DMS114 treated with DMSO at 0.1 percent for 48 hours (cell line): ENCODE measurements at regions not wholly inside any gene's neighbourhood (a gene's known extent, or its start where the extent isn't known, plus 50 kb on each side); places are given as distances from the start of the nearest gene placed in this dataset.
"Not testable (repeated sequence)": the region's sequence is repeated elsewhere in the genome, so short reads cannot be mapped to it uniquely, and the experiment has no call there.

Source experiments
- DNase-seq: peaks from one replicate; lab custom pipeline; 2025; ENCODE audit not compliant: unreplicated experiment; lab: John Stamatoyannopoulos, UW

DNA sequence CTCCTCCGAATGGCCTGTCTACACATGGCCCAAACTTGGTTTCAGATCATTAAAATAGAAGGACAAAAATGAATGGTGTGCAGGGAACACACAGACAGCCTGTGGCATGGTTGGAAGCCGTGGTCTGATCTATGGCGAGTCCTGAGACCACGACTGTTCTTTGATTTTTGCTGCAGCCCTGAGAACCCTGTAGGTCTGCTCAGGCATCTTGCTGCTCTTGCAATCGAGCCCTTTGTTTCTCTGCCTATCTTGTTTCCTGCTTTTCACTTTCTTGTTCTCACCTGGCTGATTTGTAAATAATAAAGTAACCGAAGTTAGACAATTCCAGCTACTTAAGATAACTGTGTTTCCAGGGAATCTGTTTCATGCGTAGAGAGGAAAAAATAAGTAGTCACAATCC lies 54.1 kb upstream of the NBPF9 start:
- DNase-seq, result not testable (repeated sequence)

DNA sequence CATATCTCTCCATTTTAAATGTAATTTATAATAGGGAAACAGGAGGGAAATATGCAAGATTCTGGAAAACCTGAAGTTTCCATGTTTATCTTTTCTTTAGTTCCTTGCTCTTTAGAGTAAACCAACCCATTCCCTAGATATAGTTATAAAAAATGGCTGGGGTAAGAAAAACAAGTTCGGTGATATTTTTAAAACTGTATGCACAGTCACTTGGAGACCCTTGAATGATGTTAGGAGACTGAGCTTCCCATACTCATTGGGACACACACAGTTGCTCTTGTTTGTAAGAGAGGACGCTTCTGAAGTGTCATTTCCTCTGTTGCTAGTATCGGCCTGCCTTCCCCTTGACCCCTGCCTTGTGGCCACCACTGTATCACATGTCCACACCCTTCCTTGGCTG lies 55.0 kb upstream of the NBPF9 start:
- not testable (repeated sequence) for DNase-seq

DNA sequence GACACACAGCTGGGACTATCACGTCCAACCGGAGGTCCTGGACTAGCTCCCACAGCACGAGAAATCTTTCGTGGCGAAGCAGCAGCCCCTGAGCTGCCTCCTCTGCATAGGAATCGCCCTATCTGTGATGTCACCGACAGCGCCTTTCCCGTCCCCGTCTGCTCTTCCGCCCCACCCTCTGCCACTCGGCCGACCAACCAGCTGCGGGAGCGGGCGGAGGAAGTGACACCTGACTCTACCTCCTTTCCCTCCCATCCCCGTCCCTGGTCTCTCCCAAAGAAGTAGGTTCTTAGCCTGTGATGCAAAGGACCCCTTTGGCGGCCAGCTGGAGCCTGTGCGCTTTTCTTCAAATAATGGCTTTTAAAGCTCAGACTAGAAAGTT lies 59.7 kb upstream of the NBPF9 start:
- not testable (repeated sequence) for DNase-seq

DNA sequence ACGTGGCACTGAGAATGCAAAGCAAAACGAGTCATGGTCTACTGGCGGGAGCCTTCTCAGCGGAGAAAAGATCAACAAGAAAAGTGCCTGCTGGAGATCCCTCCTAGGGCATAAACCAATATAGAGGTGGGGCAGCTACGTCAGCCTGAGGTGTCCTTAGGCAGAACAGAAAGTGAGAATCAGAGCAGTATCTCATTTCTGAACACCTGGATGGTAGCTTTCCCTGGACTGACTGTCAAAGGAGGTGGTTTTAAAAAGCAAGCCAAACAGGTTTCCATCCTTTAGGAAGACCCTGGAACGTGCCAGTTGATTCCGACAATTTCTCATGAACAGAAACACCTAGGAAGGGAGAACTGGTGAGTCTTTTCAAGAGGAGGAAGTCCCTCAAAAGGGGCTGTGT lies 71.4 kb upstream of the NBPF9 start:
- DNase-seq, result not testable (repeated sequence)

DNA sequence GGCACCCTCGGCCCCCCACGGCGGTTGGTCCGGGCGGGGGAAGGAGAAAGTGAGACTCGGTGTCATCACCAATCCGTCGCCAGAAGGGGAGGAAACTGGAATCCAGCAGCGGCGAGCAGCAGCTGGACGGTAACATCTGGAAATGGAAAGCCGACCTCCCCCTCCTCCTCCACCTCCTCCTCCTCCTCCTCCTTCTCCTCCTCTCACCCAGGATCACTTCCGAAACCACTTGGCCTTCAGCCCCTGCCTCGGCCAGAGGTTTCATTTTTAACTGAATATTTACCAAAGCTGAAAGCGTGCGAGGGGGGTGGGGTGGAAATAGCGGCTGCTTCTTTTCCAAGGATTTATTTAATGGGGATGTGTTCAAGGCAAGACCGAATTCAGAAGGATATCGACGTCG lies 72.5 kb upstream of the NBPF9 start:
- DNase-seq, result not testable (repeated sequence)

DNA sequence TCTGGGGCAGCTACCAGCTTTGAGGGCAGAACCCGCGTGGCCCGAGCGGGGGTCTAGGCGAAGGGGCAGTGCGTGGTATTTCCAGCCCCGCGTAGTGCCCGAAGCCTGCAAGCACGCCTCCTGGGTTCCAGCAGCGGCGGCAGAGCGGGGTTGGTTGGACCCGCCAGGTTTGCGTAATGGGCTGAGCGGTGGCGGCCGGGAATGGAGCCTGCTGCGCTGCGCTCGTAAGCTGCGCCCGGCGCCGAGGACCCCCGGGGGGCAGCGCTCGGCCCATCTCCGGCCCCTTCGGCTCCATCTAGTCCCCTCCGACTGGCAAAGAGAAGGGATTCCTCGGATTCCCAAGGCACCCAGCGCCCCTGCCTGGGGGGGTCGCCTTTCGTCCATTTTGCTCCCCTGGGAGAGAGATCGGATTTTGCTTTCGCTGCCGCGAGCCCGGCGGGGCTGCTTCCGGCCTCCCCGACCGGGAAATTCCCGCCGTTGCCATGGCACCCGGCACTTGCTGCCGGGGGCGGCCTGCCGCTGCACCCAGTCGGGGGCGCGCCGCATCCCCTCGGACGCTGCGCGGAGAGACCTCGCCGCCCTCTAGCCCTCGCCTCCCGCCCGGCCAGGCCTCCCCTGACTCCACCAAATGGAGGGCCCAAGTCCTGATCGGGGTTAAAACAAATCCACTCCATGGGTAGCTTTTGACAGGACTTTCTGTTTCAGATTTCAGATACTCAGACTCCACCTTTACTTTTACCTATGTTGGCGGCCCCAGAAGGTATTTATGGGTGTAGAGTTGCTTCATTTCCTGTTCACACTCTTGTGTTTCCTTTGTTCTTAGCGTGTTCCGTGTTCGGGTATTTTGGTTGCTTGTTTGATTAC lies 73.3 kb upstream of the NBPF9 start:
- DNase-seq, result not testable (repeated sequence)

DNA sequence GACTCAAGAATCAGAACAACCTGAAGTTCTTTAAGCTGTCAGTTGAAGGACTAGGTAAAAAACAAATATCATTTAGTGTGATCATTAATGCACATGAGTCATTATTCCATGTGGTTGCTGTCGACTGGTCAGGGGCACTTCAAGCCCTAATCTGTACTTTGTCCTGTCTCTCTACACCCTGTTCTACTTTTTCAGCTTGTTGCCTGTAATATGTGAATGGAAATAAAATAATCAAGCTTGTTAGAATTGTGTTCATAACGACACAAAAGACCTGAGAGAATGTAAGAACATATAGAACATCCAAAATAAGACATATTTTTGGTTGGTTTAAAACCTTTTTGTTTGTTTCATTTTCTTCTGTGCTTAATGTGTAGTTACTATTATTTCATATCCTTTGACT lies 87.4 kb upstream of the NBPF9 start:
- DNase-seq, result not testable (repeated sequence)

DNA sequence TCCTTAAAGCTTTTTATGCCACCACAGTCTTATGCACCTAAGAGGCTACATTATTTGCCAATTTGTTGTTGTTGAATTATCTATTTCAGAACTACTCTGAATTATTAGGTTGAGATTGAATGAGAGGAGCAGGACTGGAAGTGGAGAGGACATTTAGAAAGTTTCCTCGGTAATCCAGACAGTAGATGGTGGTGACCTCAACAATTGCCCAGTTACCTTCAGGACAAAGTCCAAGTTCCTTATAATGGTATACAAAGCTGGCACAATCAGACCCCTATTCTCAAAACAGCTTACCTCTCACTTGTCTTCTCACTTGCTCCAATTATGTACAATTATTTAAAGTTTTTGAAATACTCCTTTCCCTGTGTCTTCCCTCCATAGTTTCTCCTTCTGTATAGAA lies 93.3 kb upstream of the NBPF9 start:
- not testable (repeated sequence) for DNase-seq

DNA sequence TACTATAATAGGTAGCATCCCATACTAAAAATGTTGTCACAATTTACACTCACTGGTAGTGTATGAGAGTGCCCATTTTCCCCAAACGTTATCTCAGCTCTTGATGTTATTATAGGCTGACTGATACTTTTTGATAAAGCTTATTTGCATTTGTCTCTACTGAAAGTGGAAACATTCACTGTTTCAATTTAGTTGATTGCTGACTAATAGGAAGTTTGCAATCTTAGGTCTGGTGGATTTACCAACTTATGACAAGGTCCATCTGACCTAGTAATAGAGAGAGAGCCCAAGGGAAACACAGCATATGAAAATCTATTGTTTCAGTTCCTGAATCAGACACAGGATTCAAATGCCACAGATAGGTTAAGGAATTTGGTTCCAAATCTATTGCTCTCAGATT lies 97.2 kb upstream of the NBPF9 start:
- not testable (repeated sequence) for DNase-seq

DNA sequence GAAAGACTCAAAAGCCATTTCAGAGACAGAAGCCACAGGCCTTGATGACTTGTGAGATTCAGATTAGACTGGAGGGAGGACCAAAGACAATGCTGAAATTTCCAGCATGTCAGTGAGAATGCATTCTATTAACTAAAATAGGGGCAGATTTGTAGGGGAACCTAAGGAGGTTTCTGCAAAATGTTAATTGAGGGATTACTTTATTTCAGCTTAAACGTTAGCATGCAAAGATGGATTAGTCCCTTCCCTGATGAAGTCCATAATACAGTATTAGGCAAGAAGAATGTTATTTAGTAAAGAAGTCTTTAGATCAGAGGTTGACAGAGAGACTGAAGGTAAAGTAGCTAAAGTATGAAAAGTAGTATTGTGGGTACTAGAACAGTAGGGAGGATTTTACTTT lies 98.9 kb upstream of the NBPF9 start:
- DNase-seq, result not testable (repeated sequence)

DNA sequence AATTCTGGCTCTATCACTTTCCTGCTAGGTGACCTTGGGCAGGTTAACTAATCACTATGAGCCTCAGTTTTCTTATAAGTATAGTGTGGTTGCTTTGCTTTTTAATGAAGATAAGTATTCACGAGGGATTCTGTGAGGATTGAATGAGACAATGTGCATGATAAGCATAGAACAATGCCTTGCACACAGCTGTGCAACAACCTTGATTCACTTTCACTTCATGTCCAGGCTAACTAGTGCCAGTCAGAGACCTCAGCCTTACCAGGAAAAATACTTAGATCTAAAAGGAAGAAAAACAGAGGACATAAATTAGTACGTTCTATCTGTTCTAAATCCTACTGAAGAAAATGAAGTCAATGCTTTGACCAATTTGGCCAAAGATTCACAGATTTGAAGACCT lies 101.0 kb upstream of the NBPF9 start:
- DNase-seq, result not testable (repeated sequence)

DNA sequence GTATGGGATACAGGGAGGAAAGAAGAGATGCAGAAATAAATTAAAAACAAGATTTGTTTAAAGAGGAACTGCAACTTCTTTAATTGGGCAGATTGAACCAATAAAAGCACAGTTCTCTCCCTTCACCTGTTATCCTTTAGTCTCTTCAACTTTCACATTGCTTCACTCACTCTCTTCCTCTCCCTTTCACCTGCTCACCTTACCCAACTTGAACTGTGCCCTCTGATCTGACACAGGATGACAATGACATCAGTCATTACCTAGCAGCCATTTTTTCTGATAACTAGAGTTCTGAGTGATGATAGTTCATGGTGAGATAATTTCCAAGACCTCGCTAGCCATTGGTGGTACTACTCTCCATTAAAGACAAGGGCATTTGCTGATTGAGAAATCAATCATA lies 105.5 kb upstream of the NBPF9 start:
- DNase-seq, result not testable (repeated sequence)

DNA sequence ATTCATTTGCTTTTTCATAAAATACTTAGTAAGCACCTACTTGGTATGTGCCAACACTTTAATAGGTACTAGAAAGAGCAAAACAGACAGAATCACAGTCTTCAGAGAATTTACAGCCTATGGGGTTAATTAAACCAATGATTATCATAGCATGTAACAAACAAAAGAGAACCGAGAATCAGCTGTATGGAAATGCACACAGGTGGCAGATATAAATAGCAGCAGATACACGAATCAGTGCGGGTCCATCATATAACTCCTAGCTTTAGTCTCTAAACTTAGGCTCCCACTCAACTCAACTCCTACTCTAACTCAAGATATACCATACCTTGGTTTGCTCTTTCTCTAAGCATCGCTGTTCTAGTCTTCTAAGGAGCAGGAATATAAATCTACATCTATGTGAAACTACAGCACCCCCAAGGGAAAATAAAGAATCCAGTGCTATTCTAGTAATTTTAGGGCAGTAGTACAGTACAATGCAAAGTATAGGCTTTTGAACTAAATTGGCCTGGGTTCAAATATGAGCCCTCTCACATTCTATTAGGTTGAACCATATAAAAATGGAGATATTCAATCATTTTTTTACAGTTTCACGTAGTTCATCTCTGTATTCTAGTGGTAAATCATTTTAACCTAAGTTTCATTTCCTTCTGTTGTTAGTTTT lies 108.5 kb upstream of the NBPF9 start:
- not testable (repeated sequence) for DNase-seq

DNA sequence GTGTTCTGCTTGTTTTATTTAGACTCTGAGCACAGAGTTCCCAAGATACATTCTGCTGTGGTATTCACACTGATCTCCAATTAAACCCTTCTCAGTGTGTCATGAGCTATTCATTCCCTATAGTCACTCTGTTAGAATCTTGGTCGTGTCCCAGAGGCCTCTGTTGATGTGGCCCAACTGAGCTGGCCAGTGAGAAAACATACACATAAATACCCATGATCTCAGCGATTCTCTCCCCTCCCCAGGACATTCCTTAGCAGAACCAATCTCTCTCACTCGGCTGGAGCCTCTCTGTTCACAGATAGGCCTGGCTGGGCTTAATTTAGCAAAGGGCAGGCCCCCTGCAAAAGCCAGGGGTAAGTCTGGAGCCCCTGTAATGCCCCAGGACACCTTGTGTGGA lies 109.6 kb upstream of the NBPF9 start:
- not testable (repeated sequence) for DNase-seq

DNA sequence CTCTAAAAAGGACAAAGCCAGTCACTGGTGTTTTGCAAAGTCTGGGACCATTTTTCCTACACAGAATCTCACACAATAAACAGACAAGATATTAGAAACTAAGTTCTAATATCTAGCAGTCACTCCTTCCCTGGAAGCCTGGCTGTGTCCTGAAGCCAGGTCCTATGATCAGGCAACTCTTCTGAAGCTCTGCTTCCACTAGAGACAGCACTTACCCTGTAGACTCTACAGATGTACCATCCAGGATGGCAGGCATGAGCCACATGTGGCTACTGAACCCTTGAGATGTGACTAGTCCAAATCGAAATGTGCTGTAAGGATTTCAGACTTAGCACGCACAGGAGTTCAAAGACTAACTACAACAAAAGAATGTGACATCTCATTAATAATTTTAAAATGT lies 110.3 kb upstream of the NBPF9 start:
- DNase-seq, result not testable (repeated sequence)

DNA sequence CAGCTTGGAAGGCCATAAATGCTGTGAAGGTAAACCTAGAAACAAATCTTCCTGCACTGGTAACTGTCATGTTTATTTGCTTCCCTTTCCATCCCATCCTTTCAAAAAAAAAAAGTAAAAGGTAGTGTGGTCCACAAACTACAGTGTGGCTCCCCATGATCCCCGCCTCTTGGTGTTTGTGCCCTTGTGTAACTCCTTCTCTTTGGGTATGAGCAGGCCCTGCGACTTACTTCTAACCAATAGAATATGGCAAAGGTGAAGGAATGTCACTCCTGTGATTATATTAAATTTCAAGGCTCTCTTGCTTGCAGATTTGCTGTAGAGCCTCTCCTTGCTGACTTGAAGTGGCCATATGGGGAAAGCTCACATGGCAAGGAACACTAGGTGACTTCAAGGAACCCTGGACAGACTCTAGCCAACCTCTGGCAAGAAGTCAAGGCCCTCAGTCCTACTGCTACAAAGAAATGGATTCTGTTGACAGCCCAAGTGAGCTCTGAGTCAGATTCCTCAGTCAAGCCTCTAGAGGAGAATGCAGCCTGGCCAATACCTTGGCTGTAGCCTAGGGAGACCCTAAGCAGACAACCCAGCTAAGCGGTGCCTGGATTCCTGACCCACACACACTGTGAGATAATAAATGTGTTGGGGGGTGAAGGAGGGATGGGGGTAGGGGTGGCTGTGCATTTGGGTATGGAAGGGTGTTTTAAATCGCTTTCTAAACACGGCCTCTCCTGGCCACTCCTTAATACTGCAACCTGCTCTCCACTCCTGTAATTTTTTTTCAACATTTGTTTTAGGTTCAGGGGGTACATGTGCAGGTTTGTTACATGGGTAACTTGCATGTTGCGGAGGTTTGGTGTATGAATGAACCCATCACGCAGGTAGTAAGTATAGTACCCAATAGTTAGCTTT lies 115.0 kb upstream of the NBPF9 start:
- DNase-seq, result not testable (repeated sequence)

DNA sequence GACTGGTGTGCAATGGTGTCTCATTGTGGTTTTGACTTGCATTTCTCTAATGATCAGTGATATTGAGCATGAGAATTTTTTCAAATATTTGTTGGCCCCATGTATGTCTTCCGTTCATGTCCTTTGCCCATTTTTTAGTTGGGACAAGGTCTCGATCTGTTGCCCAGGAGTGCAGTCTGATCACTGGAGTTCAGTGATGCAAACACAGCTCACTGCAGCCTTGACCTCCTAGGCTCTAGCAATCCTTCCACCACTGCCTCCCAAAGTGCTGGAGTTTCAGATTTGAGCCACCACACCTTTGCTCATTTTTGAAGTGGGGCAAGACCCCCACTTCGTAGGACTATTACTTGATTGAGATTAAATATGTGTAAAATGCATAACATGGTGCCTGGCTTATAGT lies 116.2 kb upstream of the NBPF9 start:
- not testable (repeated sequence) for DNase-seq

DNA sequence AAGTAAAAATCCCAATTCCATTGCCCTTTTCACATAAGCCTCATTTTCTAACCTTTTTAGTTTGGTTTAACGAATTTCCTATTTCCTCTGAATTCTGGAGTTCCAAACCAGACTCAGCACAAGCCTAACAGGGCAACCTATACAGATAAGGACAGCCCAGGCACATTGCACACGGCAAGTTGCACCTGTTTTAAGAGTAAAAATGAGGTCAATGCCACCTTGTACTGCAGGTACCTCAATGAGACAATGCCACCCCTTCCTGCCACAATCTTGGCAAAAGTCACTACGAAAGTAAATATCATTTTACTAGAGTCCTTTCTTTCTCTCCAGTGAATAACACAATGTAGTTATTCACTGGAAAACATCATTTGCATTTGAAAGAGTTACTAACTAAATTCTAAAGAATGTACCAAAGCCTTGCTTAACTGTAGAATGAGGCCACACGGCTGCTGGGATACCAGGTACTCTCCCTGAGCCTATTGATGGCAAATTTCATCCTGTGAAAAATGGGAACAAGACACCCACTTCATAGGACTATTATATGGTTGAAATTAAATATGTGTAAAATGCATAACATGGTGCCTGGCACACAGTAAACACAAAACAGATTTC lies 117.2 kb upstream of the NBPF9 start:
- not testable (repeated sequence) for DNase-seq

DNA sequence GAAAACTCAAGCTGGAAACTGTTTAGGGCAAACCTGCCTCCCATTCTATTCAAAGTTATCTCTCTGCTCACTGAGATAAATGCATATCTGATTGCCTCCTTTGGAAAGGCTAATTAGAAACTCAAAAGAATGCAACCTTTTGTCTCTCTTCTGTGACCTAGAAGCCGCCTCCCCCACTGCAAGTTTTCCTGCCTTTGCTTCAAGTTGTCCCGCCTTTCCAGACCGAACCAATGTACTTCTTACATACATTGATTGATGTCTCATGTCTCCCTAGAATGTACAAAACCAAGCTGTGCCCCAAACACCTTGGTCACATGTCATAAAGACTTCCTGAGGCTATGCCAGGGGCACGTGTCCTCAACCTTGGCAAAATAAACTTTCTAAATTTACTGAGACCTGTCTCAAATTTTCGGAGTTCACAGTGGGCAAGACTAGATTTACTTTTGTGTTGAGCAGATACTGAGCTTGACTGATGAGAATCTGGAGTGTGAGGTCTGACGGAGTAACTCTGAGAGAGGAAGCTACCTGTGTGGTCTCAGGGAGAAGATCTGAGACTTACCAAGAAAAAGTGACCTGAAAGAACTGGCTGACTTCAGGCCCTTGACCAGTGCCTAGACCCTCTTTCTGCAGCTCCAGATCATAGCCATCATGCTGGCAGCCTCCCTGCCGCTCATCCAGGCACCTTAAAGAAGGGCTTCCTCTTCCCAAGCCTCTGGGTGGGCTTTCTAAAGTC lies 124.7 kb upstream of the NBPF9 start:
- not testable (repeated sequence) for DNase-seq
